ENCODE measurements at regions not wholly inside any gene's neighbourhood (a gene's known extent, or its start where the extent isn't known, plus 50 kb on each side); places are given as distances from the start of the nearest gene placed in this dataset.

GRCh38 chr21:15172963-15173362 lies 108.2 kb upstream of the NRIP1 start:
- Histone ChIP-seq H3K9me3 (no peaks in the 10 kb centered on the region), H3K27me3 (ENCODE audit: insufficient read depth in 3 of 3, low read length in 2 of 3) (no peaks in the 10 kb centered on the region), H3K4me1 (no peaks in the 10 kb centered on the region), H3K4me3 (no peak overlapping the region), H3K36me3 (ENCODE audit: insufficient read depth in 1 of 2, low read depth in 1 of 2) (no peaks in the 10 kb centered on the region), H3K27ac (no peak overlapping the region)
- ATAC-seq (no peak), DNase-seq (no peak)
- TF ChIP-seq, protein P1, sequence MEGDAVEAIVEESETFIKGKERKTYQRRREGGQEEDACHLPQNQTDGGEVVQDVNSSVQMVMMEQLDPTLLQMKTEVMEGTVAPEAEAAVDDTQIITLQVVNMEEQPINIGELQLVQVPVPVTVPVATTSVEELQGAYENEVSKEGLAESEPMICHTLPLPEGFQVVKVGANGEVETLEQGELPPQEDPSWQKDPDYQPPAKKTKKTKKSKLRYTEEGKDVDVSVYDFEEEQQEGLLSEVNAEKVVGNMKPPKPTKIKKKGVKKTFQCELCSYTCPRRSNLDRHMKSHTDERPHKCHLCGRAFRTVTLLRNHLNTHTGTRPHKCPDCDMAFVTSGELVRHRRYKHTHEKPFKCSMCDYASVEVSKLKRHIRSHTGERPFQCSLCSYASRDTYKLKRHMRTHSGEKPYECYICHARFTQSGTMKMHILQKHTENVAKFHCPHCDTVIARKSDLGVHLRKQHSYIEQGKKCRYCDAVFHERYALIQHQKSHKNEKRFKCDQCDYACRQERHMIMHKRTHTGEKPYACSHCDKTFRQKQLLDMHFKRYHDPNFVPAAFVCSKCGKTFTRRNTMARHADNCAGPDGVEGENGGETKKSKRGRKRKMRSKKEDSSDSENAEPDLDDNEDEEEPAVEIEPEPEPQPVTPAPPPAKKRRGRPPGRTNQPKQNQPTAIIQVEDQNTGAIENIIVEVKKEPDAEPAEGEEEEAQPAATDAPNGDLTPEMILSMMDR (IDR thresholded peaks at IDR 0.05) = no peak
- WGBS, 3 donors = 86 to 87% (median 86%) methylated on average over 3 of the region's 3 CpGs
- intact Hi-C loops (cut with DNase I) = no loop called here

DNA sequence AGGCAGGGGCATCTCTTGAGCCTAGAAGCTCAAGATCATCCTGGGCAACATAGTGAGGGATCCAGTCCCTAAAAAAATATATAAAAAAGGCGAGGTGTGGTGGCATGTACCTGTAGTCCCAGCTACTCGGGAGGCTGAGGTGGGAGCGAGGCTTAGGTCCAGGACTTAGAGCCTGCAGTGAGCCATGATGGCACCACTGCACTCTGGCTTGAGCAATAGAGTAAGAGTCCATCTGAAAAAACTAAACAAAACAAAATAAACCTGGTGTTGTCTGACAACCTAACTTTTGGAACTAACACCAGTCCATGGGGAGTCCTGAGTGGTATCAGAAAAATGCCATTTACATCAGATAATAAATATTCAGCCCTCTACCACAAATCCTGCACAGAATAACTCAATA lies 110.1 kb upstream of the NRIP1 start:
- H3K9me3 ChIP-seq = no peaks in the 10 kb centered on the region
- DNase-seq (no peak), ATAC-seq (no peak)
- H3K36me3 ChIP-seq (ENCODE audit: insufficient read depth in 1 of 2, low read depth in 1 of 2) = no peaks in the 10 kb centered on the region
- H3K27ac ChIP-seq = no peak overlapping the region
- WGBS, 3 donors = 97 to 100% (median 98%) methylated on average over 3 of the region's 3 CpGs
- TF ChIP-seq, protein P1 (IDR thresholded peaks at IDR 0.05) = no peak
- H3K27me3 ChIP-seq (ENCODE audit: insufficient read depth in 3 of 3, low read length in 2 of 3) = no peaks in the 10 kb centered on the region
- no peaks in the 10 kb centered on the region for H3K4me1 ChIP-seq
- intact Hi-C loops (cut with DNase I) = no loop called here
- no peak overlapping the region for H3K4me3 ChIP-seq

DNA sequence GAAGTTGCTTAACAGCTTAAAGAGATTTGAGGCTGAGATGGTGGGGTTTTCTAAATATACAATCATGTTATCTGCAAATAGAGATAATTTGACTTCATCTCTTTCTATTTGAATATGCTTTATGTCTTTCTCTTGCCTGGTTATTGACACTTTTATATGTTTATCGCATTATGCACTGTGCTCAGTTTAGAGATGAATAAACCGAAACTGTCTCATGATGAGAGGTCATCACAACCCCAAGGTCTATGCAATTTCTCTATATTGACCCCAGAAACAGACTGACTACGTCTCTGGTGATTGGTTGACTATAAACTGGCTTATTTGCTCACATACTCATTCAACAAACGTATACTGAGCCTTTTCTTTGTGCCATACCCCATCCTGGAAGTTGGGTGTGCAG lies 117.9 kb upstream of the NRIP1 start:
- Histone ChIP-seq H3K4me3 (no peak overlapping the region), H3K4me1 (no peaks in the 10 kb centered on the region), H3K36me3 (ENCODE audit: insufficient read depth in 1 of 2, low read depth in 1 of 2) (no peaks in the 10 kb centered on the region), H3K9me3 (no peaks in the 10 kb centered on the region), H3K27ac (no peak overlapping the region), H3K27me3 (ENCODE audit: insufficient read depth in 3 of 3, low read length in 2 of 3) (no peaks in the 10 kb centered on the region)
- intact Hi-C loops (cut with DNase I) = no loop called here
- WGBS, 3 donors = 86 to 92% (median 92%) methylated on average over 4 of the region's 4 CpGs
- DNase-seq (no peak), ATAC-seq (no peak)
- TF ChIP-seq, protein P1 (IDR thresholded peaks at IDR 0.05) = no peak

DNA sequence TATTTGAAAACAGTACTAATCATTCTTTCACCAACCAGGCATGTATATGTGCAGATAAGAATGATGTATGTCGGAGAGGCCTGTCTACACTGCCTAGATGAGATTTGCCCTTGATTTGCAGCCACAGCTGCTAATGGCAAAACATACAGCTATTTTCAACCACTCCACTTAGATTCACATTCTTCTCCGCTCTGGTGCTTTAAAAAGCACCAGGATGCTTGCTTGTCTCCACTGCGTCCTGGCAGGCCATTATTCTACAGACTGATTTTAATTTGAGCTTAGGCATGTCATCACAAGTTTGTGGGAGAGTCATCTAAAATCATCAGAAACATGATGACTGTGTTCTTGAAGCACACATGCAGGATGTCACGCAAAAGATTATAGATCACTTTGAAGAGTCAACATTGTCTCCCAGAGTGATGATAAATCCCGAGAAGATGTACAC lies 119.0 kb upstream of the NRIP1 start:
- ATAC-seq = no peak
- no peaks in the 10 kb centered on the region for H3K4me1 ChIP-seq
- WGBS, 3 donors = 87 to 89% (median 87%) methylated on average over 5 of the region's 5 CpGs
- no peaks in the 10 kb centered on the region for H3K36me3 ChIP-seq (ENCODE audit: insufficient read depth in 1 of 2, low read depth in 1 of 2)
- DNase-seq = no peak
- TF ChIP-seq, protein P1 (IDR thresholded peaks at IDR 0.05) = no peak
- no peak overlapping the region for H3K4me3 ChIP-seq
- H3K9me3 ChIP-seq = no peaks in the 10 kb centered on the region
- H3K27ac ChIP-seq = no peak overlapping the region
- intact Hi-C loops (cut with DNase I) = no loop called here
- no peaks in the 10 kb centered on the region for H3K27me3 ChIP-seq (ENCODE audit: insufficient read depth in 3 of 3, low read length in 2 of 3)

GRCh38 chr21:15190412-15190811 lies 125.6 kb upstream of the NRIP1 start:
- no peak overlapping the region for H3K4me3 ChIP-seq
- H3K27me3 ChIP-seq (ENCODE audit: insufficient read depth in 3 of 3, low read length in 2 of 3) = no peaks in the 10 kb centered on the region
- DNase-seq = no peak
- TF ChIP-seq, protein P1 (IDR thresholded peaks at IDR 0.05) = no peak
- H3K27ac ChIP-seq = no peak overlapping the region
- no peaks in the 10 kb centered on the region for H3K36me3 ChIP-seq (ENCODE audit: insufficient read depth in 1 of 2, low read depth in 1 of 2)
- H3K9me3 ChIP-seq = no peaks in the 10 kb centered on the region
- H3K4me1 ChIP-seq = no peaks in the 10 kb centered on the region
- ATAC-seq = no peak
- WGBS, 3 donors = 90 to 92% (median 91%) methylated on average over 3 of the region's 3 CpGs
- intact Hi-C loops (cut with DNase I) = no loop called here
